Endothelial cell (in vitro differentiated cells): ENCODE measurements at regions not wholly inside any gene's neighbourhood (a gene's known extent, or its start where the extent isn't known, plus 50 kb on each side); places are given as distances from the start of the nearest gene placed in this dataset.

Experiments used
- DNase-seq: peaks from one replicate; pipeline ENCODE4 v3.0.0; 2021; ENCODE audit warnings: low spot score
- H3K27ac Mint-ChIP-seq: one replicate; pipeline ENCODE4 v1.8.0; 2021; ENCODE audit warnings: mixed read lengths, inconsistent platforms; ENCODE audit not compliant: unreplicated experiment
- H3K27me3 Mint-ChIP-seq: one replicate; pipeline ENCODE4 v1.8.0; 2021; ENCODE audit warnings: mild to moderate bottlenecking, moderate library complexity, mixed read lengths, inconsistent platforms; ENCODE audit not compliant: unreplicated experiment
- H3K36me3 Mint-ChIP-seq: one replicate; pipeline ENCODE4 v1.8.0; 2021; ENCODE audit warnings: mild to moderate bottlenecking, low read depth, mixed read lengths, inconsistent platforms; ENCODE audit not compliant: unreplicated experiment
- H3K4me1 Mint-ChIP-seq: one replicate; pipeline ENCODE4 v1.8.0; 2021; ENCODE audit warnings: mild to moderate bottlenecking, mixed read lengths, inconsistent platforms; ENCODE audit not compliant: unreplicated experiment
- H3K4me3 Mint-ChIP-seq: one replicate; pipeline ENCODE4 v1.8.0; 2021; ENCODE audit warnings: mild to moderate bottlenecking, mixed read lengths, inconsistent platforms; ENCODE audit not compliant: unreplicated experiment
- H3K9me3 Mint-ChIP-seq: one replicate; pipeline ENCODE4 v1.8.0; 2021; ENCODE audit warnings: mixed read lengths, inconsistent platforms; ENCODE audit not compliant: unreplicated experiment
- CTCF ChIP-seq: fragments of 200-600 bp; sonication (generic); IDR thresholded peaks from one replicate; pipeline ENCODE4 v1.5.0; 2021; ENCODE audit warnings: antibody characterized with exemption; ENCODE audit not compliant: unreplicated experiment

GRCh38 chr11:64490562-64491216 is 65.1 kb upstream of the SLC22A11 start:
- Mint-ChIP-seq H3K4me3 (no peak overlapping the region), H3K36me3 (no peaks in the 10 kb centered on the region), H3K27ac (peak overlapping the region; percentile 75), H3K9me3 (no peaks in the 10 kb centered on the region), H3K4me1 (peaks cover 3% of the 10 kb centered on the region), H3K27me3 (peaks cover 9% of the 10 kb centered on the region)
- TF ChIP-seq CTCF: no peak
- no peak for DNase-seq

GRCh38 chr11:64492561-64492960 is 63.2 kb upstream of the SLC22A11 start:
- Mint-ChIP-seq H3K27me3 (peaks cover 8% of the 10 kb centered on the region), H3K27ac (no peak overlapping the region), H3K9me3 (no peaks in the 10 kb centered on the region), H3K4me3 (no peak overlapping the region), H3K36me3 (no peaks in the 10 kb centered on the region), H3K4me1 (peaks cover 3% of the 10 kb centered on the region)
- TF ChIP-seq CTCF: no peak
- no peak for DNase-seq

- no peaks in the 10 kb centered on the region for H3K27me3 Mint-ChIP-seq
- no peak for DNase-seq
- no peak for TF ChIP-seq CTCF
- no peak overlapping the region for H3K4me3 Mint-ChIP-seq
- H3K27ac Mint-ChIP-seq: no peak overlapping the region
- H3K4me1 Mint-ChIP-seq: no peaks in the 10 kb centered on the region
- H3K36me3 Mint-ChIP-seq: no peaks in the 10 kb centered on the region
- H3K9me3 Mint-ChIP-seq: no peaks in the 10 kb centered on the region
Measured at GRCh38 chr11:64498136-64498535, 57.6 kb upstream of the SLC22A11 start.

GRCh38 chr11:64499261-64500004 is 56.3 kb upstream of the SLC22A11 start:
- no peak for TF ChIP-seq CTCF
- H3K27me3 Mint-ChIP-seq: no peaks in the 10 kb centered on the region
- H3K9me3 Mint-ChIP-seq: peaks cover 2% of the 10 kb centered on the region
- H3K36me3 Mint-ChIP-seq: peaks cover 1% of the 10 kb centered on the region
- no peak for DNase-seq
- H3K4me1 Mint-ChIP-seq: no peaks in the 10 kb centered on the region
- H3K27ac Mint-ChIP-seq: no peak overlapping the region
- no peak overlapping the region for H3K4me3 Mint-ChIP-seq
